HG03571 (cell line): ENCODE measurements at regions not wholly inside any gene's neighbourhood (a gene's known extent, or its start where the extent isn't known, plus 50 kb on each side); places are given as distances from the start of the nearest gene placed in this dataset.
"Not testable (repeated sequence)": the region's sequence is repeated elsewhere in the genome, so short reads cannot be mapped to it uniquely, and the experiment has no call there.

Experiments used
- ATAC-seq: cut with Tn5 transposase; IDR thresholded peaks from one replicate; pipeline ENCODE4 v1.9.1; 2021; ENCODE audit not compliant: unreplicated experiment

- ATAC-seq, result no peak
Measured at GRCh38 chr1:157460381-157460780, 91.9 kb downstream of the FCRL5 start.

GRCh38 chr1:157457279-157457678, 95.0 kb downstream of the FCRL5 start:
- ATAC-seq, result no peak

- no peak for ATAC-seq
Measured at GRCh38 chr1:157455318-157455717, 97.0 kb downstream of the FCRL5 start.

- no peak for ATAC-seq
Measured at GRCh38 chr1:157450106-157450505, 102.2 kb downstream of the FCRL5 start.

- ATAC-seq, result no peak
Measured at GRCh38 chr1:157448636-157449035, 103.7 kb downstream of the FCRL5 start.

- not testable (repeated sequence) for ATAC-seq
Measured at GRCh38 chr1:157446356-157446755, 106.0 kb downstream of the FCRL5 start.

GRCh38 chr1:157445616-157446140, 106.6 kb downstream of the FCRL5 start:
- not testable (repeated sequence) for ATAC-seq

- no peak for ATAC-seq
Measured at GRCh38 chr1:157442065-157442464, 110.2 kb downstream of the FCRL5 start.

- ATAC-seq, result no peak
Measured at GRCh38 chr1:157439302-157439954, 112.9 kb downstream of the FCRL5 start.

GRCh38 chr1:157438613-157439012, 113.7 kb downstream of the FCRL5 start:
- no peak for ATAC-seq

- no peak for ATAC-seq
Measured at GRCh38 chr1:157438146-157438545, 114.2 kb downstream of the FCRL5 start.

GRCh38 chr1:157437296-157437695, 115.0 kb downstream of the FCRL5 start:
- no peak for ATAC-seq

GRCh38 chr1:157431751-157432150, 120.6 kb downstream of the FCRL5 start:
- ATAC-seq, result no peak

- ATAC-seq, result no peak
Measured at GRCh38 chr1:157429601-157430240, 122.6 kb downstream of the FCRL5 start.

GRCh38 chr1:157423764-157424163, 128.6 kb downstream of the FCRL5 start:
- not testable (repeated sequence) for ATAC-seq

- ATAC-seq, result no peak
Measured at GRCh38 chr1:157419845-157420542, 132.3 kb downstream of the FCRL5 start.

GRCh38 chr1:157418659-157419058, 133.7 kb downstream of the FCRL5 start:
- ATAC-seq, result no peak

GRCh38 chr1:157418231-157418630, 134.1 kb downstream of the FCRL5 start:
- ATAC-seq, result no peak

GRCh38 chr1:157415661-157416060, 136.7 kb downstream of the FCRL5 start:
- ATAC-seq, result no peak

- ATAC-seq, result no peak
Measured at GRCh38 chr1:157412308-157412707, 140.0 kb downstream of the FCRL5 start.

GRCh38 chr1:157411769-157412168, 140.5 kb downstream of the FCRL5 start:
- no peak for ATAC-seq

- ATAC-seq, result no peak
Measured at GRCh38 chr1:157411064-157411463, 141.3 kb downstream of the FCRL5 start.
